Upper lobe of left lung (tissue), 4 donors: ENCODE measurements at regions not wholly inside any gene's neighbourhood (a gene's known extent, or its start where the extent isn't known, plus 50 kb on each side); places are given as distances from the start of the nearest gene placed in this dataset.

ENCODE experiments used
- CTCF ChIP-seq, 6 experiments: fragments of 450-650 bp in 4 of 6; fragments of 200-600 bp in 2 of 6; sonication (generic) in 2 of 6; IDR thresholded peaks; one replicate each; pipeline ENCODE4 v1.5.1; 2016 to 2019; ENCODE audit warnings: antibody characterized with exemption in 6 of 6
- EP300 ChIP-seq, 4 donors: sonication (generic); formaldehyde crosslinking; IDR thresholded peaks; one replicate each; pipeline ENCODE4 v1.5.1; 2017; ENCODE audit warnings: antibody characterized with exemption in 4 of 4, control low read depth in 2 of 4
- POLR2A ChIP-seq, 4 donors: fragments of 450-650 bp; IDR thresholded peaks; one replicate each; pipeline ENCODE4 v1.5.1; 2016 to 2017; ENCODE audit warnings: antibody characterized with exemption in 4 of 4, mild to moderate bottlenecking in 2 of 4
- POLR2AphosphoS5 ChIP-seq, 2 donors: sonication (generic); formaldehyde crosslinking; IDR thresholded peaks; one replicate each; pipeline ENCODE4 v1.5.1; 2017; ENCODE audit warnings: antibody characterized with exemption in 2 of 2

- no peak for TF ChIP-seq CTCF (IDR thresholded peaks at IDR 0.05)
- no peak for TF ChIP-seq POLR2A (IDR thresholded peaks at IDR 0.05)
- no peak for TF ChIP-seq EP300 (IDR thresholded peaks at IDR 0.05)
- TF ChIP-seq POLR2AphosphoS5 (IDR thresholded peaks at IDR 0.05): no peak
These were observed 760.2 kb upstream of the SLC39A10 start for GRCh38 chr2:194896871-194897270.
